Mucosa of rectum (tissue), 2 donors: ENCODE measurements at regions not wholly inside any gene's neighbourhood (a gene's known extent, or its start where the extent isn't known, plus 50 kb on each side); places are given as distances from the start of the nearest gene placed in this dataset.
"Not testable (repeated sequence)": the region's sequence is repeated elsewhere in the genome, so short reads cannot be mapped to it uniquely, and the experiment has no call there.

Experiments used
- H3K27ac ChIP-seq, 2 donors: one replicate each; pipeline ENCODE4 v1.7.0; 2013; ENCODE audit warnings: inconsistent platforms in 2 of 2, low read depth in 2 of 2, low read length in 2 of 2
- H3K27me3 ChIP-seq, 2 donors: one replicate each; pipeline ENCODE4 v1.7.0; 2013; ENCODE audit warnings: low read length in 2 of 2; ENCODE audit not compliant: control insufficient read depth in 2 of 2, insufficient read depth in 2 of 2
- H3K36me3 ChIP-seq, 2 donors: one replicate each; pipeline ENCODE4 v1.7.0; 2013; ENCODE audit warnings: low read length in 2 of 2; ENCODE audit not compliant: control insufficient read depth in 2 of 2, insufficient read depth in 2 of 2
- H3K4me1 ChIP-seq, 2 donors: one replicate each; pipeline ENCODE4 v1.7.0; 2013; ENCODE audit warnings: low read length in 2 of 2, mild to moderate bottlenecking in 1 of 2; ENCODE audit not compliant: control insufficient read depth in 2 of 2, insufficient read depth in 2 of 2
- H3K4me3 ChIP-seq, 2 donors: one replicate each; pipeline ENCODE4 v1.7.0; 2013; ENCODE audit warnings: low read length in 2 of 2
- H3K9ac ChIP-seq, 2 donors: one replicate each; pipeline ENCODE4 v1.7.0; 2013; ENCODE audit warnings: low read length in 2 of 2, low read depth in 1 of 2, mild to moderate bottlenecking in 1 of 2
- H3K9me3 ChIP-seq, 2 donors: one replicate each; pipeline ENCODE4 v1.7.0; 2013; ENCODE audit warnings: low read length in 2 of 2; ENCODE audit not compliant: control insufficient read depth in 2 of 2
- donor health status: healthy.
- donor health status: Normal muscosa, but diverticular disease.

- H3K27me3 ChIP-seq = no peaks in the 10 kb centered on the region
- H3K9me3 ChIP-seq = no peaks in the 10 kb centered on the region
- H3K9ac ChIP-seq = no peak overlapping the region
- peaks cover 0 to 8% of the 10 kb centered on the region in 2 donors for H3K4me1 ChIP-seq
- no peak overlapping the region for H3K27ac ChIP-seq
- no peaks in the 10 kb centered on the region for H3K36me3 ChIP-seq
- no peak overlapping the region for H3K4me3 ChIP-seq
Measured at GRCh38 chr15:38134252-38134651, 118.4 kb upstream of the SPRED1 start.

GRCh38 chr15:38142195-38142594 is 110.4 kb upstream of the SPRED1 start:
- not testable (repeated sequence) for H3K27me3 ChIP-seq, H3K9me3 ChIP-seq, H3K4me3 ChIP-seq, H3K36me3 ChIP-seq, H3K9ac ChIP-seq, H3K27ac ChIP-seq, H3K4me1 ChIP-seq

DNA sequence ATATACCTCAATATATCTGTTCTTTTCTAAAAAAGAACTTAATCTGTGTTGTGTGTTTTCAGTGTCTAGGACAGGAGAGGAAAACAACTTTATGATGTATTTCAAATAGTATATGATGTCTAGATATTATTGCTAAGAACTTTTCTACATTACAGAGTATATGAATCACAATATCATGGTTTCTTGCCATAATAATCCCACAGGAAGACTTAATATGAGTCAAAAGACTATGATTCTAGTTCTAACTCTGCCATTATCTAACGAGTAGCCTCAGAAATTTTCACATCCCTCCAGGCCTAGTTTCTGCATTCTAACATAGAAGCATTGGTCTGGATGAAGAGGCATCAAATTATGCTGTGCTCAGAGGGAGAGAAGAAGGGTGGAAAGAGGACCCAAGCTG is 107.7 kb upstream of the SPRED1 start:
- no peak overlapping the region for H3K9ac ChIP-seq

GRCh38 chr15:38145651-38146111 is 107.0 kb upstream of the SPRED1 start:
- Histone ChIP-seq H3K9me3 (peaks cover 0 to 8% of the 10 kb centered on the region in 2 donors), H3K27ac (no peak overlapping the region), H3K27me3 (no peaks in the 10 kb centered on the region), H3K36me3 (no peaks in the 10 kb centered on the region), H3K4me3 (no peak overlapping the region), H3K9ac (no peak overlapping the region), H3K4me1 (no peaks in the 10 kb centered on the region)

More for the DNA sequence above, 107.7 kb upstream of the SPRED1 start:
- no peaks in the 10 kb centered on the region for H3K4me1 ChIP-seq
- no peaks in the 10 kb centered on the region for H3K36me3 ChIP-seq
- H3K9me3 ChIP-seq = peaks cover 0 to under 1% of the 10 kb centered on the region in 2 donors
- no peak overlapping the region for H3K27ac ChIP-seq
- H3K27me3 ChIP-seq = no peaks in the 10 kb centered on the region
- no peak overlapping the region for H3K4me3 ChIP-seq

GRCh38 chr15:38147246-38147645 is 105.4 kb upstream of the SPRED1 start:
- no peaks in the 10 kb centered on the region for H3K4me1 ChIP-seq
- H3K27ac ChIP-seq = no peak overlapping the region
- no peak overlapping the region for H3K9ac ChIP-seq
- H3K9me3 ChIP-seq = peaks cover 0 to 9% of the 10 kb centered on the region in 2 donors
- no peaks in the 10 kb centered on the region for H3K36me3 ChIP-seq
- no peak overlapping the region for H3K4me3 ChIP-seq
- no peaks in the 10 kb centered on the region for H3K27me3 ChIP-seq

DNA sequence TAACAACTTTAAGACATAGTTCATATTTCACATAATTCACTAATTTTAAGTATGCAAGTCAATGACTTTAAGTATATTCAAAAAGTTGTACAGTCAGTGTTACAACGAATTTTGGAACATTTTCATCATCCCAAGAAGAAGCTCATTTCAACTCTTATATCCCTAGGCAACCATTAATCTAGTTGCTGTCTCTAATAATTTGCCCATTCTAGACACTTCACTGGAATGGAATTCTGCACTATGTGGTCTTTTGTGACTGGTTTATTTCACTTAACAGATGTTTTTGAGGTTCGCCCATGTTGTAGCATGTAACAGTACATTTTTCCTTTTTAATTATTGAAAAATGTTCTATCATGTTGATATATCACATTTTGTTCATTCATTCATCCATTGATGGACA is 104.2 kb upstream of the SPRED1 start:
- Histone ChIP-seq H3K4me3 (no peak overlapping the region), H3K27me3 (no peaks in the 10 kb centered on the region), H3K9ac (no peak overlapping the region), H3K27ac (no peak overlapping the region), H3K36me3 (no peaks in the 10 kb centered on the region), H3K4me1 (no peaks in the 10 kb centered on the region), H3K9me3 (peaks cover 0 to 9% of the 10 kb centered on the region in 2 donors)

GRCh38 chr15:38149315-38149714 is 103.3 kb upstream of the SPRED1 start:
- no peak overlapping the region for H3K9ac ChIP-seq

GRCh38 chr15:38150148-38150547 is 102.5 kb upstream of the SPRED1 start:
- Histone ChIP-seq H3K9me3 (peaks cover 0 to 9% of the 10 kb centered on the region in 2 donors), H3K27ac (no peak overlapping the region), H3K27me3 (no peaks in the 10 kb centered on the region), H3K36me3 (no peaks in the 10 kb centered on the region), H3K4me3 (no peak overlapping the region), H3K9ac (no peak overlapping the region), H3K4me1 (no peaks in the 10 kb centered on the region)

More at GRCh38 chr15:38149315-38149714, 103.3 kb upstream of the SPRED1 start:
- no peaks in the 10 kb centered on the region for H3K4me1 ChIP-seq
- H3K27me3 ChIP-seq = no peaks in the 10 kb centered on the region
- H3K9me3 ChIP-seq = peaks cover 0 to 9% of the 10 kb centered on the region in 2 donors
- H3K27ac ChIP-seq = no peak overlapping the region
- no peak overlapping the region for H3K4me3 ChIP-seq
- H3K36me3 ChIP-seq = no peaks in the 10 kb centered on the region

DNA sequence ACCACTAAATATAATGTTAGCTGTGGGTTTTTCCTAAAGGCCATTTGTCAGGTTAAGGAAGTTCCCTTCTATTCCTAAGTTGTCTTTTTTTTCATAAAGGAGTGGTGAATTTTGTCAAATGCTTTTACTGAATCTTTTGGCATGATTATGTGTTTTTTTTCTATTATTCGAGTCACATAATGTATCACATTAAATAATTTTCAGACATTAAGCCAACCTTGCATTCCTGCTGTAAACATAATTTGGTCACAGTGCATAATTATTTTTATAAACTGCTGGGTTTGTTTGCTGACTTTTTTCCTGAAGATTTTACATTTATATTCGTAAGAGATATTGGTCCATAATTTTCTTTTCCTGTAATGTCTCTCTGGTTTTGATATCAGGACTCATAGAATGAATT is 101.8 kb upstream of the SPRED1 start:
- no peak overlapping the region for H3K27ac ChIP-seq
- H3K4me3 ChIP-seq = no peak overlapping the region

GRCh38 chr15:38153781-38154180 is 98.9 kb upstream of the SPRED1 start:
- Histone ChIP-seq H3K9ac (no peak overlapping the region), H3K4me3 (no peak overlapping the region), H3K27me3 (no peaks in the 10 kb centered on the region), H3K4me1 (no peaks in the 10 kb centered on the region), H3K27ac (no peak overlapping the region), H3K9me3 (peaks cover 0 to 9% of the 10 kb centered on the region in 2 donors), H3K36me3 (no peaks in the 10 kb centered on the region)

More for the DNA sequence above, 101.8 kb upstream of the SPRED1 start:
- Histone ChIP-seq H3K9ac (no peak overlapping the region), H3K27me3 (no peaks in the 10 kb centered on the region), H3K4me1 (no peaks in the 10 kb centered on the region), H3K9me3 (peaks cover 0 to 9% of the 10 kb centered on the region in 2 donors), H3K36me3 (no peaks in the 10 kb centered on the region)

DNA sequence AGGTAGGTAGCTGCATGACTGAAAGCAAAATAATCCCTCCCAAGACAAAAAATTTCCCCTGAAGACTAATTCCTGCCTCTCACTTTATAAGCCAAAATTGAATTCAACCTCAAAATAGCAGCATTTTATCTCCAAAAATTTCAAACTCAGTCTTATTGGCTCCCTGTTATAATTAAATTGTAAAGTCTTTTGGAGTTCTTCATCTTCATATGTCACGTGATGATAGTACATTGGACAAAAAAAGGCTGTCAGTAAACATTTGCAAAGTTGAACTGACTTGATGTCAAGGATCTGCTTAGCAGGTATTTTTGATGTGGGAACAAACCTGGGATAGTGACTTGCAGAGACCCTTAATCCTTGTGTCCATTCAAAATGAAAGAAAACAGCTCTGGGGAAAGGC is 98.4 kb upstream of the SPRED1 start:
- H3K9ac ChIP-seq = no peak overlapping the region
- no peaks in the 10 kb centered on the region for H3K27me3 ChIP-seq
- peaks cover 0 to 9% of the 10 kb centered on the region in 2 donors for H3K9me3 ChIP-seq
- H3K36me3 ChIP-seq = no peaks in the 10 kb centered on the region
- H3K4me3 ChIP-seq = no peak overlapping the region
- no peak overlapping the region for H3K27ac ChIP-seq
- H3K4me1 ChIP-seq = no peaks in the 10 kb centered on the region
